AG20443 (cell line): ENCODE measurements at regions not wholly inside any gene's neighbourhood (a gene's known extent, or its start where the extent isn't known, plus 50 kb on each side); places are given as distances from the start of the nearest gene placed in this dataset.

Source experiments
- DNase-seq: peaks from one replicate; pipeline ENCODE4 v3.0.0; 2012; ENCODE audit warnings: low spot score, mixed read lengths

- DNase-seq: no peak
These were observed 50.2 kb upstream of the VTCN1 start for GRCh38 chr1:117260761-117261423.
